Esophagus squamous epithelium (tissue), 5 donors: ENCODE measurements at regions not wholly inside any gene's neighbourhood (a gene's known extent, or its start where the extent isn't known, plus 50 kb on each side); places are given as distances from the start of the nearest gene placed in this dataset.

Experiments used
- DNase-seq: peaks from one replicate; lab custom pipeline; 2025; lab: John Stamatoyannopoulos, UW
- H3K27ac ChIP-seq, 4 donors: fragments of 200-600 bp; sonication (generic); one replicate each; pipeline ENCODE4 v1.5.1; 2016 to 2019; ENCODE audit warnings: mild to moderate bottlenecking in 1 of 4
- H3K27me3 ChIP-seq, 4 donors: fragments of 200-600 bp; sonication (generic); 1 replicate in 3 of 4; 2 replicates in 1 of 4; pipeline versions ENCODE4 v1.5.1 to v1.6.0; 2017 to 2021; ENCODE audit warnings: antibody characterized with exemption in 1 of 4
- H3K36me3 ChIP-seq, 3 donors: fragments of 200-600 bp; sonication (generic); one replicate each; pipeline ENCODE4 v1.5.1; 2016 to 2019
- H3K4me1 ChIP-seq, 3 donors: fragments of 200-600 bp; sonication (generic); one replicate each; pipeline ENCODE4 v1.5.1; 2017 to 2019
- H3K4me3 ChIP-seq, 4 donors: fragments of 200-600 bp; sonication (generic); 1 replicate in 3 of 4; 2 replicates in 1 of 4; pipeline ENCODE4 v1.5.1; 2016 to 2019; ENCODE audit warnings: mild to moderate bottlenecking in 2 of 4, moderate library complexity in 1 of 4
- H3K9me3 ChIP-seq, 3 donors: fragments of 200-600 bp; sonication (generic); one replicate each; pipeline ENCODE4 v1.5.1; 2016 to 2019
- POLR2A ChIP-seq, 4 donors: fragments of 450-650 bp; IDR thresholded peaks; one replicate each; pipeline ENCODE4 v1.6.1; 2017; ENCODE audit warnings: antibody characterized with exemption in 4 of 4, mild to moderate bottlenecking in 4 of 4, moderate library complexity in 3 of 4
- WGBS, 2 donors: methylation state at CpG; one replicate each; pipeline ENCODE4 v1.1.5; 2018; 5-methylcytosine and 5-hydroxymethylcytosine counted together
- intact Hi-C: fragments of 100-400 bp; cut with DNase I; formaldehyde crosslinking; loops from one replicate; pipeline ENCODE4 v1.15.0; 2022
- TF ChIP-seq, protein P1 (sequence below), 6 experiments: fragments of 450-650 bp in 4 of 6; fragments of 200-600 bp in 2 of 6; sonication (generic) in 2 of 6; IDR thresholded peaks; one replicate each; pipeline ENCODE4 v1.5.1; 2016 to 2019; ENCODE audit warnings: antibody characterized with exemption in 6 of 6, mild to moderate bottlenecking in 4 of 6, moderate library complexity in 4 of 6
- donor health status: DM: yes; HTN: yes; CAD: no.

DNA sequence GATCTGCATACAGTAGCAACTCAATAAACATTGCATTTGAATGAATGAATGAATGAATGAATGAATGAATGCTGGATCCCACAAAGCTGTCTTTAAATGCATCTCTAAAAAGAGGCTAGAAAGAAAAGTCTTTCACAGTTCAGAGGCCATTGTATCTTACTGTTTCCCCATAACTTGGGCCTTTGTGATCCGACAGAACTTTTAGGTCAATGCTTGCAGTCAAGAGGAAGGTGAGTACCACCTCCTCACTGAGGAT is 119.9 kb upstream of the COPS8 start:
- no peaks in the 10 kb centered on the region for H3K9me3 ChIP-seq
- H3K4me3 ChIP-seq: no peak overlapping the region
- no peak for DNase-seq
- peaks cover 0 to 6% (median 4%) of the 10 kb centered on the region in 3 donors for H3K4me1 ChIP-seq
- intact Hi-C loops: no loop called here
- no peaks in the 10 kb centered on the region for H3K27me3 ChIP-seq
- H3K36me3 ChIP-seq: no peaks in the 10 kb centered on the region
- H3K27ac ChIP-seq: no peak overlapping the region
- no peak for TF ChIP-seq POLR2A (IDR thresholded peaks at IDR 0.05)
- TF ChIP-seq, protein P1, sequence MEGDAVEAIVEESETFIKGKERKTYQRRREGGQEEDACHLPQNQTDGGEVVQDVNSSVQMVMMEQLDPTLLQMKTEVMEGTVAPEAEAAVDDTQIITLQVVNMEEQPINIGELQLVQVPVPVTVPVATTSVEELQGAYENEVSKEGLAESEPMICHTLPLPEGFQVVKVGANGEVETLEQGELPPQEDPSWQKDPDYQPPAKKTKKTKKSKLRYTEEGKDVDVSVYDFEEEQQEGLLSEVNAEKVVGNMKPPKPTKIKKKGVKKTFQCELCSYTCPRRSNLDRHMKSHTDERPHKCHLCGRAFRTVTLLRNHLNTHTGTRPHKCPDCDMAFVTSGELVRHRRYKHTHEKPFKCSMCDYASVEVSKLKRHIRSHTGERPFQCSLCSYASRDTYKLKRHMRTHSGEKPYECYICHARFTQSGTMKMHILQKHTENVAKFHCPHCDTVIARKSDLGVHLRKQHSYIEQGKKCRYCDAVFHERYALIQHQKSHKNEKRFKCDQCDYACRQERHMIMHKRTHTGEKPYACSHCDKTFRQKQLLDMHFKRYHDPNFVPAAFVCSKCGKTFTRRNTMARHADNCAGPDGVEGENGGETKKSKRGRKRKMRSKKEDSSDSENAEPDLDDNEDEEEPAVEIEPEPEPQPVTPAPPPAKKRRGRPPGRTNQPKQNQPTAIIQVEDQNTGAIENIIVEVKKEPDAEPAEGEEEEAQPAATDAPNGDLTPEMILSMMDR (IDR thresholded peaks at IDR 0.05): no peak
- WGBS, 2 donors: 93 to 100% methylated on average over 1 of the region's 1 CpG

DNA sequence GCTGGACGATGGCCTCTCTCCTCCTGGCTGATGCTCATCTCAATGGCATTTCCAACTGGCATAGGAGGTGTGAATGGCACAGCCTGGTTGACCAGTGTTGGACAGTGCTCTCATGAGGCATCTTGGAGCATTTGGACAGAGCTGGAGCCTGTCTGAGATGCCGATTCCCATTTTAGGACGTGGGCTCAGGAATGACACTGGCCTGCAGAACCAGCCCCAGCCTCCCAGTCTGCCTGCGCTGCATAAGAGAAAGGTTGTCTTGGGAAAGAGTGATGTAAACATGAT is 118.2 kb upstream of the COPS8 start:
- Histone ChIP-seq H3K9me3 (no peaks in the 10 kb centered on the region), H3K27ac (peak overlapping the region in 1 of 4 donors; percentile 36), H3K4me1 (peaks cover 3 to 20% (median 14%) of the 10 kb centered on the region in 3 donors), H3K27me3 (peaks cover 0 to 13% (median 0%) of the 10 kb centered on the region in 4 donors), H3K36me3 (no peaks in the 10 kb centered on the region), H3K4me3 (no peak overlapping the region)
- 81 to 89% methylated on average over 4 of the region's 4 CpGs for WGBS, 2 donors
- DNase-seq: no peak
- TF ChIP-seq POLR2A (IDR thresholded peaks at IDR 0.05): no peak
- TF ChIP-seq, protein P1 (IDR thresholded peaks at IDR 0.05): no peak
- intact Hi-C loops: no loop called here

DNA sequence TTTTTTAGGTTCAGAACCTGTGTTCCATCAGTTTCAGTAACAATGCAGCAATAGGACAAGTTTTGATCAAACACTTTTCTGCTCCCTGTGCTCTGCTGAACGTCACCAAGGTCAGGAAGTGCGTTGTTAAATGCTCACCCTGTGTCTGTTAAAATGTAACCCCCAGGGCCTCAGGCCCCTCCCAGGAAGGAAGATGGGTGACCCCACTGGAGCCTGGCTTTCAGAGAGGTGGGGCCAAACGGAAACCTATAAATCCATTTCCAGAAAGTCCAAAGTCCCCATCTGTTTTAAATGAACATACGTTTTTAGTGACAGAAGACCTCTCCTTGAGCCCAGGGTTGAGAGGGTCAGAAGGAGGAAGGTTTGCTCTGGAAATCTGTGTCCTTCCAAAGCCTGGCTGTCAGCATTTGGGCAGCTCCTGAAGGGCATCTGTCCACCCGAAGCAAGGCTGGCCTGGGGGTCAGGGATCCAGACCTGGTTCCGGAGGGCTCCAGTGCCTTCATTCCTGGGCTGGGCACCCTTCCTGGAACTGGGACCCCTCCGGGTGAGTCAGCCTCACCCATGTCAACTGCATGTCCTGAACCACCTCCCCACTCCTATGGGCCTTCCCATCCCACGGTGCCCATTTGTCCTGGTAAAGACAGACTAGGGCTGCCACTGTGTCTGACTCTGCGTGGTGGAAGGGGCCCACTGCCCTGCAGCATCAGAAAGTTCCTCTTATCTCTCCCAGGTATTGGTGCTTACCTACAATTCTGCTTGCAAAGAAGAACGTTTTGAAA is 117.4 kb upstream of the COPS8 start:
- WGBS, 2 donors: 58 to 65% methylated on average over 4 to 9 of the region's 10 CpGs
- Histone ChIP-seq H3K4me3 (no peak overlapping the region), H3K4me1 (peaks cover 4 to 29% (median 23%) of the 10 kb centered on the region in 3 donors), H3K36me3 (no peaks in the 10 kb centered on the region), H3K27me3 (peaks cover 0 to 18% (median 0%) of the 10 kb centered on the region in 4 donors), H3K9me3 (no peaks in the 10 kb centered on the region), H3K27ac (peak overlapping the region in 1 of 4 donors; percentile 15)
- intact Hi-C loops: no loop called here
- DNase-seq: no peak
- TF ChIP-seq POLR2A (IDR thresholded peaks at IDR 0.05): no peak
- TF ChIP-seq, protein P1 (IDR thresholded peaks at IDR 0.05): no peak

DNA sequence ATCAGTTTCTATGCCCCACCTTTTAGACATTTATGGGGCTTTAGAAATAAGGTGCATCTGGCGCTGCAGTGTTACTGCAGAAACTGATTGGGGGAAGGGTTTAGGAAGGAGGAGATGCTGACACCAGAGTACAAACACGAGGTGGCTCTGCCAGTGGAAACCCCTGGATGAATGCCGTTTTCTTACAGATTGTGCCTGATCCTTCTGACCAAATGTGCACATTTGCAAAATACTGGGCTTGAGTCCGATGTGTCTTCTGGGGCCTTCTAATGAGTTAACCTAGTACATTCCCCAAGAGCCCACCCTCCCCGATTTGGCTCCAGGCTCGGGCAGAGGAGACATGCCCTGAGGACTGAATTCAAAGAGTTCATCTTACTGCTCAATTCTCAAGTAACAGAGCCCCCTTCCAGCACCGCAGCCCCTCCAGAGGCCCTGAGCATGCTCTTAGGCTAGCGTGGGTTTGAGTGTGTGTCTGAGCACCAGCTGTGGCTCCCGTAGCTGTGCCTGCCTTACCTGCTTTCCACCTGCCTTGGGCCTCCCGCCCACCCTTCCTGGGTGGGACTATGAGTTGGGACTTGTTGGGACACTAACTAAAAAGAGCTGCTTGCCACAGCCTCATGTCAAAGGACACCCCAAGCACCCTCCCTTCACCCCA is 116.7 kb upstream of the COPS8 start:
- Histone ChIP-seq H3K9me3 (no peaks in the 10 kb centered on the region), H3K36me3 (no peaks in the 10 kb centered on the region), H3K27me3 (peaks cover 0 to 18% (median 0%) of the 10 kb centered on the region in 4 donors), H3K4me1 (peaks cover 4 to 33% (median 25%) of the 10 kb centered on the region in 3 donors), H3K27ac (peak overlapping the region in 2 of 4 donors; percentile 7 to 15), H3K4me3 (no peak overlapping the region)
- TF ChIP-seq, protein P1 (IDR thresholded peaks at IDR 0.05): no peak
- no peak for TF ChIP-seq POLR2A (IDR thresholded peaks at IDR 0.05)
- intact Hi-C loops: no loop called here
- DNase-seq: no peak
- 66 to 83% methylated on average over 9 to 10 of the region's 10 CpGs for WGBS, 2 donors
